ENCODE measurements at regions not wholly inside any gene's neighbourhood (a gene's known extent, or its start where the extent isn't known, plus 50 kb on each side); places are given as distances from the start of the nearest gene placed in this dataset.

DNA sequence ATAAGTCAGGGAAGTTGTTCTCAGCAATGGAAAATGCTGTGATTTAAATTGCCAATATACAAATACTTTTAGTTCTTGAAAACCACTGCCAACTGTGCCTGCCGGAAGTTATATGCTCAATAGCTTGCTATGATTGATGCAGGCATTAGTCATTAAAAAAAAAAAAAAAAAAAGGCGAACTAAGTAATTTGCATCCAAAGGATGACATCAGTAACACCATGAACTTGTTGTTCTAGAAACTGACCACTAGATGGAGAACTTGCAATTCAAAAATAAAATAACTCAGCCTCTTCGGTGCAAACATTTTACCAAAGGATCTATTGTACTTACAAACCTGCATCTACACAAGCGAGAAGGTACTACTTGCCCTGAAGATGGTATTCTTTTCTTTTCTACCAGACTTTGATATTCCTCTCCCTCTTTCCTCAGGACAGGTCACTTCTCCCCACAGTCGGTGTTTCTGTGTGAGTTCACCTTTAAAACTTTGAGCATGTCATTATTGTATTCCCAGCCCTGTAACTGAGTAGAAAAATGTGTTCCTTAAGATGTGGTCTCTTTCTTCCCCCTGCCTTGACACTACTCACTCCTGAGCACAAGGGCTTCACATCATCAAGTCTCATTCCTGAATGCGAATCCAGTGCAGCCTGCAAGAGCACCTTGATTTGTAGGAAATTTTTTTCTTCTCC is 115.0 kb upstream of the VEPH1 start (continued):
- TF ChIP-seq, protein P1, sequence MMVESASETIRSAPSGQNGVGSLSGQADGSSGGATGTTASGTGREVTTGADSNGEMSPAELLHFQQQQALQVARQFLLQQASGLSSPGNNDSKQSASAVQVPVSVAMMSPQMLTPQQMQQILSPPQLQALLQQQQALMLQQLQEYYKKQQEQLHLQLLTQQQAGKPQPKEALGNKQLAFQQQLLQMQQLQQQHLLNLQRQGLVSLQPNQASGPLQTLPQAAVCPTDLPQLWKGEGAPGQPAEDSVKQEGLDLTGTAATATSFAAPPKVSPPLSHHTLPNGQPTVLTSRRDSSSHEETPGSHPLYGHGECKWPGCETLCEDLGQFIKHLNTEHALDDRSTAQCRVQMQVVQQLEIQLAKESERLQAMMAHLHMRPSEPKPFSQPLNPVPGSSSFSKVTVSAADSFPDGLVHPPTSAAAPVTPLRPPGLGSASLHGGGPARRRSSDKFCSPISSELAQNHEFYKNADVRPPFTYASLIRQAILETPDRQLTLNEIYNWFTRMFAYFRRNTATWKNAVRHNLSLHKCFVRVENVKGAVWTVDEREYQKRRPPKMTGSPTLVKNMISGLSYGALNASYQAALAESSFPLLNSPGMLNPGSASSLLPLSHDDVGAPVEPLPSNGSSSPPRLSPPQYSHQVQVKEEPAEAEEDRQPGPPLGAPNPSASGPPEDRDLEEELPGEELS (CRISPR knock-in tag; IDR thresholded peaks at IDR 0.05; ENCODE audit: borderline replicate concordance), result no peak
- TF ChIP-seq, protein P2, sequence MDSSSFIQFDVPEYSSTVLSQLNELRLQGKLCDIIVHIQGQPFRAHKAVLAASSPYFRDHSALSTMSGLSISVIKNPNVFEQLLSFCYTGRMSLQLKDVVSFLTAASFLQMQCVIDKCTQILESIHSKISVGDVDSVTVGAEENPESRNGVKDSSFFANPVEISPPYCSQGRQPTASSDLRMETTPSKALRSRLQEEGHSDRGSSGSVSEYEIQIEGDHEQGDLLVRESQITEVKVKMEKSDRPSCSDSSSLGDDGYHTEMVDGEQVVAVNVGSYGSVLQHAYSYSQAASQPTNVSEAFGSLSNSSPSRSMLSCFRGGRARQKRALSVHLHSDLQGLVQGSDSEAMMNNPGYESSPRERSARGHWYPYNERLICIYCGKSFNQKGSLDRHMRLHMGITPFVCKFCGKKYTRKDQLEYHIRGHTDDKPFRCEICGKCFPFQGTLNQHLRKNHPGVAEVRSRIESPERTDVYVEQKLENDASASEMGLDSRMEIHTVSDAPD (CRISPR knock-in tag; IDR thresholded peaks at IDR 0.05), result no peak
- TF ChIP-seq, protein P3, sequence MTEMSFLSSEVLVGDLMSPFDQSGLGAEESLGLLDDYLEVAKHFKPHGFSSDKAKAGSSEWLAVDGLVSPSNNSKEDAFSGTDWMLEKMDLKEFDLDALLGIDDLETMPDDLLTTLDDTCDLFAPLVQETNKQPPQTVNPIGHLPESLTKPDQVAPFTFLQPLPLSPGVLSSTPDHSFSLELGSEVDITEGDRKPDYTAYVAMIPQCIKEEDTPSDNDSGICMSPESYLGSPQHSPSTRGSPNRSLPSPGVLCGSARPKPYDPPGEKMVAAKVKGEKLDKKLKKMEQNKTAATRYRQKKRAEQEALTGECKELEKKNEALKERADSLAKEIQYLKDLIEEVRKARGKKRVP (CRISPR knock-in tag; IDR thresholded peaks at IDR 0.05), result no peak
- no peak for TF ChIP-seq POLR3A (IDR thresholded peaks at IDR 0.05; ENCODE audit: borderline replicate concordance, extremely low read depth, insufficient read depth, insufficient read length)
- TF ChIP-seq NCOA2 (IDR thresholded peaks at IDR 0.05; ENCODE audit: partially characterized antibody in 2 of 2), result no peak
- TF ChIP-seq MEIS2 (IDR thresholded peaks at IDR 0.05; ENCODE audit: partially characterized antibody), result peak; percentile 93
- TF ChIP-seq RAD21 (CRISPR knock-in tag; conservative IDR thresholded peaks at IDR 0.05 in 1 of 2, IDR thresholded peaks at IDR 0.05 in 1 of 2), result peak; percentile 59 to 71
- TF ChIP-seq, protein P4, sequence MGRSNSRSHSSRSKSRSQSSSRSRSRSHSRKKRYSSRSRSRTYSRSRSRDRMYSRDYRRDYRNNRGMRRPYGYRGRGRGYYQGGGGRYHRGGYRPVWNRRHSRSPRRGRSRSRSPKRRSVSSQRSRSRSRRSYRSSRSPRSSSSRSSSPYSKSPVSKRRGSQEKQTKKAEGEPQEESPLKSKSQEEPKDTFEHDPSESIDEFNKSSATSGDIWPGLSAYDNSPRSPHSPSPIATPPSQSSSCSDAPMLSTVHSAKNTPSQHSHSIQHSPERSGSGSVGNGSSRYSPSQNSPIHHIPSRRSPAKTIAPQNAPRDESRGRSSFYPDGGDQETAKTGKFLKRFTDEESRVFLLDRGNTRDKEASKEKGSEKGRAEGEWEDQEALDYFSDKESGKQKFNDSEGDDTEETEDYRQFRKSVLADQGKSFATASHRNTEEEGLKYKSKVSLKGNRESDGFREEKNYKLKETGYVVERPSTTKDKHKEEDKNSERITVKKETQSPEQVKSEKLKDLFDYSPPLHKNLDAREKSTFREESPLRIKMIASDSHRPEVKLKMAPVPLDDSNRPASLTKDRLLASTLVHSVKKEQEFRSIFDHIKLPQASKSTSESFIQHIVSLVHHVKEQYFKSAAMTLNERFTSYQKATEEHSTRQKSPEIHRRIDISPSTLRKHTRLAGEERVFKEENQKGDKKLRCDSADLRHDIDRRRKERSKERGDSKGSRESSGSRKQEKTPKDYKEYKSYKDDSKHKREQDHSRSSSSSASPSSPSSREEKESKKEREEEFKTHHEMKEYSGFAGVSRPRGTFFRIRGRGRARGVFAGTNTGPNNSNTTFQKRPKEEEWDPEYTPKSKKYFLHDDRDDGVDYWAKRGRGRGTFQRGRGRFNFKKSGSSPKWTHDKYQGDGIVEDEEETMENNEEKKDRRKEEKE (IDR thresholded peaks at IDR 0.05; ENCODE audit: borderline replicate concordance in 1 of 2, control insufficient read depth in 1 of 2, low read depth in 2 of 2, low read length in 1 of 2), result no peak
- no peak for TF ChIP-seq ZNF3 (CRISPR knock-in tag; IDR thresholded peaks at IDR 0.05)
- no peak for TF ChIP-seq BACH1 (tag; IDR thresholded peaks at IDR 0.05)
- TF ChIP-seq NFE2 (IDR thresholded peaks at IDR 0.05; ENCODE audit: low read depth), result no peak
- no peak for TF ChIP-seq CSDE1 (IDR thresholded peaks at IDR 0.05)
- no peak for TF ChIP-seq XRCC5 (IDR thresholded peaks at IDR 0.05; ENCODE audit: low read depth, low read length)
- no peak for TF ChIP-seq STAG1 (CRISPR knock-in tag; IDR thresholded peaks at IDR 0.05; ENCODE audit: borderline replicate concordance)
- TF ChIP-seq NUFIP1 (IDR thresholded peaks at IDR 0.05; ENCODE audit: partially characterized antibody), result no peak
- TF ChIP-seq, protein P5, sequence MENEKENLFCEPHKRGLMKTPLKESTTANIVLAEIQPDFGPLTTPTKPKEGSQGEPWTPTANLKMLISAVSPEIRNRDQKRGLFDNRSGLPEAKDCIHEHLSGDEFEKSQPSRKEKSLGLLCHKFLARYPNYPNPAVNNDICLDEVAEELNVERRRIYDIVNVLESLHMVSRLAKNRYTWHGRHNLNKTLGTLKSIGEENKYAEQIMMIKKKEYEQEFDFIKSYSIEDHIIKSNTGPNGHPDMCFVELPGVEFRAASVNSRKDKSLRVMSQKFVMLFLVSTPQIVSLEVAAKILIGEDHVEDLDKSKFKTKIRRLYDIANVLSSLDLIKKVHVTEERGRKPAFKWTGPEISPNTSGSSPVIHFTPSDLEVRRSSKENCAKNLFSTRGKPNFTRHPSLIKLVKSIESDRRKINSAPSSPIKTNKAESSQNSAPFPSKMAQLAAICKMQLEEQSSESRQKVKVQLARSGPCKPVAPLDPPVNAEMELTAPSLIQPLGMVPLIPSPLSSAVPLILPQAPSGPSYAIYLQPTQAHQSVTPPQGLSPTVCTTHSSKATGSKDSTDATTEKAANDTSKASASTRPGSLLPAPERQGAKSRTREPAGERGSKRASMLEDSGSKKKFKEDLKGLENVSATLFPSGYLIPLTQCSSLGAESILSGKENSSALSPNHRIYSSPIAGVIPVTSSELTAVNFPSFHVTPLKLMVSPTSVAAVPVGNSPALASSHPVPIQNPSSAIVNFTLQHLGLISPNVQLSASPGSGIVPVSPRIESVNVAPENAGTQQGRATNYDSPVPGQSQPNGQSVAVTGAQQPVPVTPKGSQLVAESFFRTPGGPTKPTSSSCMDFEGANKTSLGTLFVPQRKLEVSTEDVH (IDR thresholded peaks at IDR 0.05; ENCODE audit: low read depth, partially characterized antibody), result no peak
